ENCODE measurements at regions not wholly inside any gene's neighbourhood (a gene's known extent, or its start where the extent isn't known, plus 50 kb on each side); places are given as distances from the start of the nearest gene placed in this dataset.

DNA sequence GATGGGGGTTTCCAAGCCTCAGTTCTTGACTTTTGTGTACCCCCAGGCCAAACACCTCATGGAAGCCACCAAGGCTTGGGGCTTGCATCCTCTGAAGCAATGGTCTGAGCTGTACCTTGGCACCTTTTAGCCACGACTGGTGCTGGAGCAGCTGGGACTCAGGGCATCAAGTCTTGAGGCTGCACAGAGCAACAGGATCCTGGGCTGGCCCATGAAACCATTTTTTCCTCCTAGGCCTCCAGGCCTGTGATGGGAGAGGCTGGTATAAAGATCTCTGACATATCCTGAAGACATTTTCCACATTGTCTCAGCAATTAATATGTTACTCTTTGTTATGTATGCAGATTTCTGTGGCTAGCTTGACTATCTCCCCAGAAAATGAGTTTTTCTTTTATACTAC lies 269.1 kb upstream of the TBX18 start:
- TF ChIP-seq ZNF292 (tag by site-specific recombination; IDR thresholded peaks at IDR 0.05; ENCODE audit: borderline replicate concordance, low read depth): no peak
- TF ChIP-seq YY1 (tag by site-specific recombination; IDR thresholded peaks at IDR 0.05): no peak
- no peak for TF ChIP-seq ZNF426 (tag by site-specific recombination; IDR thresholded peaks at IDR 0.05)
- TF ChIP-seq, protein P1, sequence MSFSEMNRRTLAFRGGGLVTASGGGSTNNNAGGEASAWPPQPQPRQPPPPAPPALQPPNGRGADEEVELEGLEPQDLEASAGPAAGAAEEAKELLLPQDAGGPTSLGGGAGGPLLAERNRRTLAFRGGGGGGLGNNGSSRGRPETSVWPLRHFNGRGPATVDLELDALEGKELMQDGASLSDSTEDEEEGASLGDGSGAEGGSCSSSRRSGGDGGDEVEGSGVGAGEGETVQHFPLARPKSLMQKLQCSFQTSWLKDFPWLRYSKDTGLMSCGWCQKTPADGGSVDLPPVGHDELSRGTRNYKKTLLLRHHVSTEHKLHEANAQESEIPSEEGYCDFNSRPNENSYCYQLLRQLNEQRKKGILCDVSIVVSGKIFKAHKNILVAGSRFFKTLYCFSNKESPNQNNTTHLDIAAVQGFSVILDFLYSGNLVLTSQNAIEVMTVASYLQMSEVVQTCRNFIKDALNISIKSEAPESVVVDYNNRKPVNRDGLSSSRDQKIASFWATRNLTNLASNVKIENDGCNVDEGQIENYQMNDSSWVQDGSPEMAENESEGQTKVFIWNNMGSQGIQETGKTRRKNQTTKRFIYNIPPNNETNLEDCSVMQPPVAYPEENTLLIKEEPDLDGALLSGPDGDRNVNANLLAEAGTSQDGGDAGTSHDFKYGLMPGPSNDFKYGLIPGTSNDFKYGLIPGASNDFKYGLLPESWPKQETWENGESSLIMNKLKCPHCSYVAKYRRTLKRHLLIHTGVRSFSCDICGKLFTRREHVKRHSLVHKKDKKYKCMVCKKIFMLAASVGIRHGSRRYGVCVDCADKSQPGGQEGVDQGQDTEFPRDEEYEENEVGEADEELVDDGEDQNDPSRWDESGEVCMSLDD (tag by site-specific recombination; IDR thresholded peaks at IDR 0.05): no peak
- TF ChIP-seq, protein P2, sequence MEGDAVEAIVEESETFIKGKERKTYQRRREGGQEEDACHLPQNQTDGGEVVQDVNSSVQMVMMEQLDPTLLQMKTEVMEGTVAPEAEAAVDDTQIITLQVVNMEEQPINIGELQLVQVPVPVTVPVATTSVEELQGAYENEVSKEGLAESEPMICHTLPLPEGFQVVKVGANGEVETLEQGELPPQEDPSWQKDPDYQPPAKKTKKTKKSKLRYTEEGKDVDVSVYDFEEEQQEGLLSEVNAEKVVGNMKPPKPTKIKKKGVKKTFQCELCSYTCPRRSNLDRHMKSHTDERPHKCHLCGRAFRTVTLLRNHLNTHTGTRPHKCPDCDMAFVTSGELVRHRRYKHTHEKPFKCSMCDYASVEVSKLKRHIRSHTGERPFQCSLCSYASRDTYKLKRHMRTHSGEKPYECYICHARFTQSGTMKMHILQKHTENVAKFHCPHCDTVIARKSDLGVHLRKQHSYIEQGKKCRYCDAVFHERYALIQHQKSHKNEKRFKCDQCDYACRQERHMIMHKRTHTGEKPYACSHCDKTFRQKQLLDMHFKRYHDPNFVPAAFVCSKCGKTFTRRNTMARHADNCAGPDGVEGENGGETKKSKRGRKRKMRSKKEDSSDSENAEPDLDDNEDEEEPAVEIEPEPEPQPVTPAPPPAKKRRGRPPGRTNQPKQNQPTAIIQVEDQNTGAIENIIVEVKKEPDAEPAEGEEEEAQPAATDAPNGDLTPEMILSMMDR (tag by site-specific recombination; IDR thresholded peaks at IDR 0.05): no peak
- TF ChIP-seq ZNF169 (tag by site-specific recombination; IDR thresholded peaks at IDR 0.05): no peak
- no peak for TF ChIP-seq ZNF121 (tag by site-specific recombination; IDR thresholded peaks at IDR 0.05)
- no peak for TF ChIP-seq ZNF274 (IDR thresholded peaks at IDR 0.05; ENCODE audit: low read length)
- no peak for TF ChIP-seq ZNF274 (tag by site-specific recombination; IDR thresholded peaks at IDR 0.05; ENCODE audit: borderline replicate concordance)
- TF ChIP-seq ZNF777 (tag by site-specific recombination; IDR thresholded peaks at IDR 0.05; ENCODE audit: borderline replicate concordance): no peak
- TF ChIP-seq TCF7L2 (IDR thresholded peaks at IDR 0.05; ENCODE audit: borderline replicate concordance, low read depth, low read length): no peak
- no peak for TF ChIP-seq PATZ1 (tag by site-specific recombination; IDR thresholded peaks at IDR 0.05)
